ENCODE measurements at regions not wholly inside any gene's neighbourhood (a gene's known extent, or its start where the extent isn't known, plus 50 kb on each side); places are given as distances from the start of the nearest gene placed in this dataset.

- DNase-seq (ENCODE audit: low read depth), result peak; percentile 90
- H3K4me3 ChIP-seq (ENCODE audit: low read length), result no peak overlapping the region
- TF ChIP-seq CTCF (conservative IDR thresholded peaks at IDR 0.05; ENCODE audit: low read length), result no peak
These were observed 370.7 kb upstream of the TSHZ2 start for GRCh38 chr20:52601295-52601971.

GRCh38 chr20:52596256-52596655 is 375.9 kb upstream of the TSHZ2 start:
- no peak for TF ChIP-seq CTCF (conservative IDR thresholded peaks at IDR 0.05; ENCODE audit: low read length)
- no peak overlapping the region for H3K4me3 ChIP-seq (ENCODE audit: low read length)
- DNase-seq (ENCODE audit: low read depth), result no peak

GRCh38 chr20:52595518-52595917 is 376.6 kb upstream of the TSHZ2 start:
- TF ChIP-seq CTCF (conservative IDR thresholded peaks at IDR 0.05; ENCODE audit: low read length), result no peak
- H3K4me3 ChIP-seq (ENCODE audit: low read length), result no peak overlapping the region
- no peak for DNase-seq (ENCODE audit: low read depth)

- H3K4me3 ChIP-seq (ENCODE audit: low read length), result no peak overlapping the region
- TF ChIP-seq CTCF (conservative IDR thresholded peaks at IDR 0.05; ENCODE audit: low read length), result no peak
- DNase-seq (ENCODE audit: low read depth), result peak; percentile 51
These were observed 378.5 kb upstream of the TSHZ2 start for GRCh38 chr20:52593654-52594053.

- no peak overlapping the region for H3K4me3 ChIP-seq (ENCODE audit: low read length)
- no peak for DNase-seq (ENCODE audit: low read depth)
- TF ChIP-seq CTCF (conservative IDR thresholded peaks at IDR 0.05; ENCODE audit: low read length), result no peak
These were observed 379.6 kb upstream of the TSHZ2 start for GRCh38 chr20:52592567-52592966.

- no peak for DNase-seq (ENCODE audit: low read depth)
- no peak overlapping the region for H3K4me3 ChIP-seq (ENCODE audit: low read length)
- no peak for TF ChIP-seq CTCF (conservative IDR thresholded peaks at IDR 0.05; ENCODE audit: low read length)
These were observed 382.1 kb upstream of the TSHZ2 start for GRCh38 chr20:52590100-52590499.

GRCh38 chr20:52589251-52589812 is 382.8 kb upstream of the TSHZ2 start:
- DNase-seq (ENCODE audit: low read depth), result no peak
- TF ChIP-seq CTCF (conservative IDR thresholded peaks at IDR 0.05; ENCODE audit: low read length), result no peak
- no peak overlapping the region for H3K4me3 ChIP-seq (ENCODE audit: low read length)

Measured in AG10803 (cell line).